ENCODE measurements at regions not wholly inside any gene's neighbourhood (a gene's known extent, or its start where the extent isn't known, plus 50 kb on each side); places are given as distances from the start of the nearest gene placed in this dataset.

DNA sequence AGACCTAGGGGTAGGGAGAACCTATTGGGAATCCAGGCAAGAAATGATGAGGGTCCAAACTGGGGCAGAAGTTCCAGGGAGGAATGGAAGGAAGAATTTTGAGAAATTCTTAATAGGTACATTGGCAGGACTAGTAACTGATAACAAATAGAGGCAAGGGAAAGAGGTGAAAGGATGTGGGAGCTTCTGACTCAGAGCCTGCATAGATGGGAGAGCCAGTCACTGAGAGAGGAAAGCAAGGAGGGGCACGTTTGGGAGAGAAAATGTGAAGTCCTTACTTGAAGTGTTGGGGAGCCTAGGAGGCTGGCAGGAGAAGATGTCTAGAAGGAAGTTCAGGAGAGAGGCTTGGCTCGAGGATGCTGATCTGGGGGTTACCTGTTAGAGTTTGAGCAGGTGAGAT is 104.6 kb upstream of the NCAM1 start:
- TF ChIP-seq CTCF (IDR thresholded peaks at IDR 0.05 in 2 of 3, conservative IDR thresholded peaks at IDR 0.05 in 1 of 3; ENCODE audit: borderline replicate concordance in 1 of 3, insufficient read depth in 1 of 3, low read depth in 2 of 3, low read length in 2 of 3) (no peak), POLR2A (IDR thresholded peaks at IDR 0.05; ENCODE audit: borderline replicate concordance, extremely low read depth, insufficient read depth, insufficient read length) (no peak), ZNF274 (IDR thresholded peaks at IDR 0.05; ENCODE audit: low read depth, low read length) (no peak), SIN3A (IDR thresholded peaks at IDR 0.05; ENCODE audit: low read depth) (no peak)

Measured in HCT116 (cell line).